ENCODE measurements at regions not wholly inside any gene's neighbourhood (a gene's known extent, or its start where the extent isn't known, plus 50 kb on each side); places are given as distances from the start of the nearest gene placed in this dataset.

GRCh38 chr3:61369678-61370077 lies 118.4 kb upstream of the FHIT start:
- TF ChIP-seq EZH2 (IDR thresholded peaks at IDR 0.05; ENCODE audit: borderline replicate concordance, low read length), result no peak
- TF ChIP-seq, protein P1, sequence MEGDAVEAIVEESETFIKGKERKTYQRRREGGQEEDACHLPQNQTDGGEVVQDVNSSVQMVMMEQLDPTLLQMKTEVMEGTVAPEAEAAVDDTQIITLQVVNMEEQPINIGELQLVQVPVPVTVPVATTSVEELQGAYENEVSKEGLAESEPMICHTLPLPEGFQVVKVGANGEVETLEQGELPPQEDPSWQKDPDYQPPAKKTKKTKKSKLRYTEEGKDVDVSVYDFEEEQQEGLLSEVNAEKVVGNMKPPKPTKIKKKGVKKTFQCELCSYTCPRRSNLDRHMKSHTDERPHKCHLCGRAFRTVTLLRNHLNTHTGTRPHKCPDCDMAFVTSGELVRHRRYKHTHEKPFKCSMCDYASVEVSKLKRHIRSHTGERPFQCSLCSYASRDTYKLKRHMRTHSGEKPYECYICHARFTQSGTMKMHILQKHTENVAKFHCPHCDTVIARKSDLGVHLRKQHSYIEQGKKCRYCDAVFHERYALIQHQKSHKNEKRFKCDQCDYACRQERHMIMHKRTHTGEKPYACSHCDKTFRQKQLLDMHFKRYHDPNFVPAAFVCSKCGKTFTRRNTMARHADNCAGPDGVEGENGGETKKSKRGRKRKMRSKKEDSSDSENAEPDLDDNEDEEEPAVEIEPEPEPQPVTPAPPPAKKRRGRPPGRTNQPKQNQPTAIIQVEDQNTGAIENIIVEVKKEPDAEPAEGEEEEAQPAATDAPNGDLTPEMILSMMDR (IDR thresholded peaks at IDR 0.05; ENCODE audit: low read length), result no peak

All from OCI-LY1 (cell line).